ENCODE measurements at regions not wholly inside any gene's neighbourhood (a gene's known extent, or its start where the extent isn't known, plus 50 kb on each side); places are given as distances from the start of the nearest gene placed in this dataset.

GRCh38 chr15:37481126-37481525 is 380.8 kb upstream of the MEIS2 start:
- DNase-seq (ENCODE audit: low spot score), result no peak
- no peaks in the 10 kb centered on the region for H3K4me1 ChIP-seq (ENCODE audit: control insufficient read depth in 4 of 4, insufficient read depth in 4 of 4, low read length in 3 of 4)
- no peak overlapping the region for H3K9ac ChIP-seq (ENCODE audit: low read depth in 1 of 2, low read length in 2 of 2)
- TF ChIP-seq NR2F2 (IDR thresholded peaks at IDR 0.05) (no peak), EGR1 (IDR thresholded peaks at IDR 0.05; ENCODE audit: low read depth in 2 of 2) (no peak), HNF4A (conservative IDR thresholded peaks at IDR 0.05) (no peak), HNF4G (IDR thresholded peaks at IDR 0.05) (no peak), RXRA (IDR thresholded peaks at IDR 0.05) (no peak), GABPA (IDR thresholded peaks at IDR 0.05 in 1 of 2, conservative IDR thresholded peaks at IDR 0.05 in 1 of 2) (no peak), JUND (IDR thresholded peaks at IDR 0.05) (no peak)
- TF ChIP-seq, protein P1, sequence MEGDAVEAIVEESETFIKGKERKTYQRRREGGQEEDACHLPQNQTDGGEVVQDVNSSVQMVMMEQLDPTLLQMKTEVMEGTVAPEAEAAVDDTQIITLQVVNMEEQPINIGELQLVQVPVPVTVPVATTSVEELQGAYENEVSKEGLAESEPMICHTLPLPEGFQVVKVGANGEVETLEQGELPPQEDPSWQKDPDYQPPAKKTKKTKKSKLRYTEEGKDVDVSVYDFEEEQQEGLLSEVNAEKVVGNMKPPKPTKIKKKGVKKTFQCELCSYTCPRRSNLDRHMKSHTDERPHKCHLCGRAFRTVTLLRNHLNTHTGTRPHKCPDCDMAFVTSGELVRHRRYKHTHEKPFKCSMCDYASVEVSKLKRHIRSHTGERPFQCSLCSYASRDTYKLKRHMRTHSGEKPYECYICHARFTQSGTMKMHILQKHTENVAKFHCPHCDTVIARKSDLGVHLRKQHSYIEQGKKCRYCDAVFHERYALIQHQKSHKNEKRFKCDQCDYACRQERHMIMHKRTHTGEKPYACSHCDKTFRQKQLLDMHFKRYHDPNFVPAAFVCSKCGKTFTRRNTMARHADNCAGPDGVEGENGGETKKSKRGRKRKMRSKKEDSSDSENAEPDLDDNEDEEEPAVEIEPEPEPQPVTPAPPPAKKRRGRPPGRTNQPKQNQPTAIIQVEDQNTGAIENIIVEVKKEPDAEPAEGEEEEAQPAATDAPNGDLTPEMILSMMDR (IDR thresholded peaks at IDR 0.05; ENCODE audit: low read depth, low read length, missing input control), result no peak
- TF ChIP-seq, protein P2, sequence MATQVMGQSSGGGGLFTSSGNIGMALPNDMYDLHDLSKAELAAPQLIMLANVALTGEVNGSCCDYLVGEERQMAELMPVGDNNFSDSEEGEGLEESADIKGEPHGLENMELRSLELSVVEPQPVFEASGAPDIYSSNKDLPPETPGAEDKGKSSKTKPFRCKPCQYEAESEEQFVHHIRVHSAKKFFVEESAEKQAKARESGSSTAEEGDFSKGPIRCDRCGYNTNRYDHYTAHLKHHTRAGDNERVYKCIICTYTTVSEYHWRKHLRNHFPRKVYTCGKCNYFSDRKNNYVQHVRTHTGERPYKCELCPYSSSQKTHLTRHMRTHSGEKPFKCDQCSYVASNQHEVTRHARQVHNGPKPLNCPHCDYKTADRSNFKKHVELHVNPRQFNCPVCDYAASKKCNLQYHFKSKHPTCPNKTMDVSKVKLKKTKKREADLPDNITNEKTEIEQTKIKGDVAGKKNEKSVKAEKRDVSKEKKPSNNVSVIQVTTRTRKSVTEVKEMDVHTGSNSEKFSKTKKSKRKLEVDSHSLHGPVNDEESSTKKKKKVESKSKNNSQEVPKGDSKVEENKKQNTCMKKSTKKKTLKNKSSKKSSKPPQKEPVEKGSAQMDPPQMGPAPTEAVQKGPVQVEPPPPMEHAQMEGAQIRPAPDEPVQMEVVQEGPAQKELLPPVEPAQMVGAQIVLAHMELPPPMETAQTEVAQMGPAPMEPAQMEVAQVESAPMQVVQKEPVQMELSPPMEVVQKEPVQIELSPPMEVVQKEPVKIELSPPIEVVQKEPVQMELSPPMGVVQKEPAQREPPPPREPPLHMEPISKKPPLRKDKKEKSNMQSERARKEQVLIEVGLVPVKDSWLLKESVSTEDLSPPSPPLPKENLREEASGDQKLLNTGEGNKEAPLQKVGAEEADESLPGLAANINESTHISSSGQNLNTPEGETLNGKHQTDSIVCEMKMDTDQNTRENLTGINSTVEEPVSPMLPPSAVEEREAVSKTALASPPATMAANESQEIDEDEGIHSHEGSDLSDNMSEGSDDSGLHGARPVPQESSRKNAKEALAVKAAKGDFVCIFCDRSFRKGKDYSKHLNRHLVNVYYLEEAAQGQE (IDR thresholded peaks at IDR 0.05), result no peak
- TF ChIP-seq, protein P3, sequence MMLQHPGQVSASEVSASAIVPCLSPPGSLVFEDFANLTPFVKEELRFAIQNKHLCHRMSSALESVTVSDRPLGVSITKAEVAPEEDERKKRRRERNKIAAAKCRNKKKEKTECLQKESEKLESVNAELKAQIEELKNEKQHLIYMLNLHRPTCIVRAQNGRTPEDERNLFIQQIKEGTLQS (IDR thresholded peaks at IDR 0.05), result no peak
- TF ChIP-seq, protein P4, sequence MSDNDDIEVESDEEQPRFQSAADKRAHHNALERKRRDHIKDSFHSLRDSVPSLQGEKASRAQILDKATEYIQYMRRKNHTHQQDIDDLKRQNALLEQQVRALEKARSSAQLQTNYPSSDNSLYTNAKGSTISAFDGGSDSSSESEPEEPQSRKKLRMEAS (IDR thresholded peaks at IDR 0.05), result no peak
- H3K4me3 ChIP-seq (ENCODE audit: low read depth in 1 of 3, low read length in 3 of 3), result no peak overlapping the region
- 70% methylated on average over 1 of the region's 1 CpG for WGBS
- H3K9me3 ChIP-seq (ENCODE audit: control insufficient read depth in 4 of 4, low read length in 3 of 4), result no peaks in the 10 kb centered on the region
- H3K27me3 ChIP-seq (ENCODE audit: control insufficient read depth in 4 of 4, insufficient read depth in 4 of 4, low read length in 3 of 4), result no peaks in the 10 kb centered on the region
- no peak overlapping the region for H3K27ac ChIP-seq (ENCODE audit: low read depth in 1 of 2, low read length in 2 of 2)
- H3K36me3 ChIP-seq (ENCODE audit: control insufficient read depth in 4 of 4, insufficient read depth in 3 of 4, low read depth in 1 of 4, low read length in 3 of 4), result no peaks in the 10 kb centered on the region

DNA sequence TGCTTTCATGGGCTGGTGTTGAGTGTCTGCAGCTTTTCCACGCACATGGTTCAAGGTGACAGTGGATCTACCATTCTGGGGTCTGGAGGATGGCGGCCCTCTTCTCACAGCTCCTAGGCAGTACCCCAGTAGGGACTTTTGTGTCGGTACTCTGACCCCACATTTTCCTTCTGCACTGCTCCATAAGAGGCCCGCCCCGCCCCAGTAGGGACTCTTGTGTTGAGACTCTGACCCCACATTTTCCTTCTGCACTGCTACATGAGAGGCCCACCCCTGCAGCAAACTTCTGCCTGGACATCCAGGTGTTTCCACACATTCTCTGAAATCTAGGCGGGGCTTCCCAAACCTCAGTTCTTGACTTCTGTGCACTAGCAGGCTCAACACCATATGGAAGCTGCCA is 383.4 kb upstream of the MEIS2 start:
- Histone ChIP-seq H3K4me1 (ENCODE audit: control insufficient read depth in 4 of 4, insufficient read depth in 4 of 4, low read length in 3 of 4) (no peaks in the 10 kb centered on the region), H3K27me3 (ENCODE audit: control insufficient read depth in 4 of 4, insufficient read depth in 4 of 4, low read length in 3 of 4) (no peaks in the 10 kb centered on the region), H3K9me3 (ENCODE audit: control insufficient read depth in 4 of 4, low read length in 3 of 4) (no peaks in the 10 kb centered on the region), H3K4me3 (ENCODE audit: low read depth in 1 of 3, low read length in 3 of 3) (no peak overlapping the region), H3K9ac (ENCODE audit: low read depth in 1 of 2, low read length in 2 of 2) (no peak overlapping the region), H3K36me3 (ENCODE audit: control insufficient read depth in 4 of 4, insufficient read depth in 3 of 4, low read depth in 1 of 4, low read length in 3 of 4) (no peaks in the 10 kb centered on the region), H3K27ac (ENCODE audit: low read depth in 1 of 2, low read length in 2 of 2) (no peak overlapping the region)
- 87% methylated on average over 6 of the region's 6 CpGs for WGBS
- DNase-seq (ENCODE audit: low spot score), result no peak
- TF ChIP-seq YY1 (IDR thresholded peaks at IDR 0.05), result no peak
- TF ChIP-seq, protein P2 (IDR thresholded peaks at IDR 0.05), result no peak
- no peak for TF ChIP-seq JUND (IDR thresholded peaks at IDR 0.05)
- TF ChIP-seq RXRA (IDR thresholded peaks at IDR 0.05), result no peak
- TF ChIP-seq EGR1 (IDR thresholded peaks at IDR 0.05; ENCODE audit: low read depth in 2 of 2), result no peak
- TF ChIP-seq FOXA2 (IDR thresholded peaks at IDR 0.05), result no peak
- no peak for TF ChIP-seq ZBTB33 (IDR thresholded peaks at IDR 0.05)
- TF ChIP-seq GABPA (IDR thresholded peaks at IDR 0.05 in 1 of 2, conservative IDR thresholded peaks at IDR 0.05 in 1 of 2), result no peak
- no peak for TF ChIP-seq SP1 (IDR thresholded peaks at IDR 0.05)
- no peak for TF ChIP-seq NR2F2 (IDR thresholded peaks at IDR 0.05)
- TF ChIP-seq, protein P1 (IDR thresholded peaks at IDR 0.05; ENCODE audit: low read depth, low read length, missing input control), result no peak
- TF ChIP-seq TAF1 (conservative IDR thresholded peaks at IDR 0.05), result no peak
- TF ChIP-seq RAD21 (IDR thresholded peaks at IDR 0.05), result no peak

Data from liver (tissue), 8 donors.